ENCODE measurements at regions not wholly inside any gene's neighbourhood (a gene's known extent, or its start where the extent isn't known, plus 50 kb on each side); places are given as distances from the start of the nearest gene placed in this dataset.
"Not testable (repeated sequence)": the region's sequence is repeated elsewhere in the genome, so short reads cannot be mapped to it uniquely, and the experiment has no call there.

- no peaks in the 10 kb centered on the region for H3K4me1 ChIP-seq
- H3K36me3 ChIP-seq = no peaks in the 10 kb centered on the region
- in situ Hi-C loops (cut with MboI; ENCODE audit: low pct_ligation_motif_present in 1 of 4, low pct_unique_long_range_greater_than_20kb in 1 of 4, low sequenced_read_pairs in 3 of 4) (no loop called here), intact Hi-C loops (cut with DNase I; ENCODE audit: low total_unique reads) (no loop called here)
- DNase-seq = no peak
- H3K27ac ChIP-seq = no peak overlapping the region
- no peak for TF ChIP-seq CTCF (IDR thresholded peaks at IDR 0.05)
- no peak for TF ChIP-seq EP300 (IDR thresholded peaks at IDR 0.05; ENCODE audit: low read depth)
- H3K4me3 ChIP-seq = no peak overlapping the region
- no peaks in the 10 kb centered on the region for H3K9me3 ChIP-seq
- WGBS, 2 donors (ENCODE audit: low coverage in 1 of 2) = 93 to 97% methylated on average over 1 of the region's 1 CpG
- H3K27me3 ChIP-seq = peaks cover 25% of the 10 kb centered on the region
Observed at GRCh38 chr14:70259420-70259819, 70.7 kb upstream of the SLC8A3 start.

GRCh38 chr14:70257526-70257925 lies 68.8 kb upstream of the SLC8A3 start:
- TF ChIP-seq POLR2AphosphoS5 (IDR thresholded peaks at IDR 0.05) (no peak), CTCF (IDR thresholded peaks at IDR 0.05) (peak in 2 of 5 experiments; percentile 13 to 32)
- no peak overlapping the region for H3K27ac ChIP-seq
- in situ Hi-C loops (cut with MboI; ENCODE audit: low pct_ligation_motif_present in 1 of 4, low pct_unique_long_range_greater_than_20kb in 1 of 4, low sequenced_read_pairs in 3 of 4) = no loop called here
- 72 to 77% methylated on average over 4 to 7 of the region's 7 CpGs for WGBS, 2 donors (ENCODE audit: low coverage in 1 of 2)
- peaks cover 44% of the 10 kb centered on the region for H3K27me3 ChIP-seq
- DNase-seq = peak; percentile 21
- H3K4me3 ChIP-seq = no peak overlapping the region
- H3K9me3 ChIP-seq = no peaks in the 10 kb centered on the region
- H3K4me1 ChIP-seq = no peaks in the 10 kb centered on the region
- intact Hi-C loops (cut with DNase I; ENCODE audit: low total_unique reads) = no loop called here
- no peaks in the 10 kb centered on the region for H3K36me3 ChIP-seq

GRCh38 chr14:70256601-70257000 lies 67.8 kb upstream of the SLC8A3 start:
- H3K4me3 ChIP-seq = no peak overlapping the region
- H3K36me3 ChIP-seq = no peaks in the 10 kb centered on the region
- intact Hi-C loops (cut with DNase I; ENCODE audit: low total_unique reads) = no loop called here
- TF ChIP-seq CTCF (IDR thresholded peaks at IDR 0.05) (no peak), POLR2A (IDR thresholded peaks at IDR 0.05) (no peak), EP300 (IDR thresholded peaks at IDR 0.05; ENCODE audit: low read depth) (no peak), POLR2AphosphoS5 (IDR thresholded peaks at IDR 0.05) (no peak)
- no peaks in the 10 kb centered on the region for H3K4me1 ChIP-seq
- 33 to 41% methylated on average over 2 of the region's 2 CpGs for whole genome bisulfite sequencing, 2 donors (ENCODE audit: low coverage in 1 of 2)
- no peaks in the 10 kb centered on the region for H3K9me3 ChIP-seq
- DNase-seq = no peak
- H3K27ac ChIP-seq = no peak overlapping the region
- in situ Hi-C loops (cut with MboI; ENCODE audit: low pct_ligation_motif_present in 1 of 4, low pct_unique_long_range_greater_than_20kb in 1 of 4, low sequenced_read_pairs in 3 of 4) = no loop called here
- peaks cover 48% of the 10 kb centered on the region for H3K27me3 ChIP-seq

GRCh38 chr14:70255071-70256057 lies 66.6 kb upstream of the SLC8A3 start:
- Histone ChIP-seq H3K27me3 (peaks cover 51% of the 10 kb centered on the region), H3K4me3 (peak overlapping the region in 2 of 4 donors; percentile 42 to 51)
- H3K36me3 ChIP-seq; H3K27ac ChIP-seq; H3K4me1 ChIP-seq; intact Hi-C loops (cut with DNase I; ENCODE audit: low total_unique reads); H3K9me3 ChIP-seq; in situ Hi-C loops (cut with MboI; ENCODE audit: low pct_ligation_motif_present in 1 of 4, low pct_unique_long_range_greater_than_20kb in 1 of 4, low sequenced_read_pairs in 3 of 4): not testable (repeated sequence)
- 40 to 84% methylated on average over 1 to 18 of the region's 36 CpGs for WGBS, 2 donors (ENCODE audit: low coverage in 1 of 2)
- peak; percentile 33 for DNase-seq

Data from transverse colon (tissue), 4 donors.